NCI-H2196 (cell line): ENCODE measurements at regions not wholly inside any gene's neighbourhood (a gene's known extent, or its start where the extent isn't known, plus 50 kb on each side); places are given as distances from the start of the nearest gene placed in this dataset.
"Not testable (repeated sequence)": the region's sequence is repeated elsewhere in the genome, so short reads cannot be mapped to it uniquely, and the experiment has no call there.

Experiments
- DNase-seq: peaks from one replicate; lab custom pipeline; 2025; ENCODE audit not compliant: unreplicated experiment; lab: John Stamatoyannopoulos, UW

GRCh38 chr12:68540768-68541167 lies 69.9 kb upstream of the RAP1B start:
- not testable (repeated sequence) for DNase-seq

- not testable (repeated sequence) for DNase-seq
Observed at GRCh38 chr12:68547318-68547717, 63.4 kb upstream of the RAP1B start.

GRCh38 chr12:68552605-68553195 lies 58.0 kb upstream of the RAP1B start:
- DNase-seq, result not testable (repeated sequence)

- no peak for DNase-seq
Observed at GRCh38 chr12:68557011-68557730, 53.5 kb upstream of the RAP1B start.

- DNase-seq, result no peak
Observed at GRCh38 chr12:68559246-68559645, 51.5 kb upstream of the RAP1B start.

- DNase-seq, result no peak
Observed at GRCh38 chr12:68559984-68560850, 50.5 kb upstream of the RAP1B start.

- DNase-seq, result no peak
Observed at GRCh38 chr12:68560851-68561422, 49.8 kb upstream of the RAP1B start.
